D721Med (cell line): ENCODE measurements at regions not wholly inside any gene's neighbourhood (a gene's known extent, or its start where the extent isn't known, plus 50 kb on each side); places are given as distances from the start of the nearest gene placed in this dataset.

Source experiments
- DNase-seq: peaks from one replicate; pipeline ENCODE4 v3.0.0; 2011; ENCODE audit warnings: low spot score; ENCODE audit not compliant: insufficient read length
- FAIRE-seq: peaks from 2 replicates; lab custom pipeline; 2011; peaks lifted over from hg19 to GRCh38; lab: Jason Lieb, UNC
- TF ChIP-seq, protein P1 (sequence below): IDR thresholded peaks from 2 replicates; pipeline ENCODE4 v1.5.1; 2012; ENCODE audit warnings: mild to moderate bottlenecking, control low read depth; ENCODE audit not compliant: insufficient read depth; ENCODE audit errors: missing control alignments

DNA sequence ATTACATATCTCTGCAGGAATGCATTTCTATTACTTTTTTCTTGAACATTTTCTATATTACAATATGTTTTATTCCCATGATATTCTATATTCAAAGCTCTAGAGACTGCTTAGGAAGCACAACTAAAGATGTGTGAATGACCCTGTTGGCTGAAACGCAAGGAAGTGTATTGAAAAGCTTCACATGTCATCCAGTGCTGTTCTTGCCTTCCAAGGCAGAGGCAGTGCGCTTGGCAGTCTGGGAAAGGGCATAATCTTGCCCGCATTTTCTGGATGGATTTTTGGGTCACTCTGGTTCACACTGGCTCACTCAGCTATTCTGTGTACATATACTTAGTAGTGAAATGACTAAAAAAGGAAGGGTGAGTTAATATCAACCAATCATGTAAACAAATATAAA lies 262.4 kb downstream of the PTPRC start:
- DNase-seq (no peak), FAIRE-seq (no peak)
- TF ChIP-seq, protein P1, sequence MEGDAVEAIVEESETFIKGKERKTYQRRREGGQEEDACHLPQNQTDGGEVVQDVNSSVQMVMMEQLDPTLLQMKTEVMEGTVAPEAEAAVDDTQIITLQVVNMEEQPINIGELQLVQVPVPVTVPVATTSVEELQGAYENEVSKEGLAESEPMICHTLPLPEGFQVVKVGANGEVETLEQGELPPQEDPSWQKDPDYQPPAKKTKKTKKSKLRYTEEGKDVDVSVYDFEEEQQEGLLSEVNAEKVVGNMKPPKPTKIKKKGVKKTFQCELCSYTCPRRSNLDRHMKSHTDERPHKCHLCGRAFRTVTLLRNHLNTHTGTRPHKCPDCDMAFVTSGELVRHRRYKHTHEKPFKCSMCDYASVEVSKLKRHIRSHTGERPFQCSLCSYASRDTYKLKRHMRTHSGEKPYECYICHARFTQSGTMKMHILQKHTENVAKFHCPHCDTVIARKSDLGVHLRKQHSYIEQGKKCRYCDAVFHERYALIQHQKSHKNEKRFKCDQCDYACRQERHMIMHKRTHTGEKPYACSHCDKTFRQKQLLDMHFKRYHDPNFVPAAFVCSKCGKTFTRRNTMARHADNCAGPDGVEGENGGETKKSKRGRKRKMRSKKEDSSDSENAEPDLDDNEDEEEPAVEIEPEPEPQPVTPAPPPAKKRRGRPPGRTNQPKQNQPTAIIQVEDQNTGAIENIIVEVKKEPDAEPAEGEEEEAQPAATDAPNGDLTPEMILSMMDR: no peak

DNA sequence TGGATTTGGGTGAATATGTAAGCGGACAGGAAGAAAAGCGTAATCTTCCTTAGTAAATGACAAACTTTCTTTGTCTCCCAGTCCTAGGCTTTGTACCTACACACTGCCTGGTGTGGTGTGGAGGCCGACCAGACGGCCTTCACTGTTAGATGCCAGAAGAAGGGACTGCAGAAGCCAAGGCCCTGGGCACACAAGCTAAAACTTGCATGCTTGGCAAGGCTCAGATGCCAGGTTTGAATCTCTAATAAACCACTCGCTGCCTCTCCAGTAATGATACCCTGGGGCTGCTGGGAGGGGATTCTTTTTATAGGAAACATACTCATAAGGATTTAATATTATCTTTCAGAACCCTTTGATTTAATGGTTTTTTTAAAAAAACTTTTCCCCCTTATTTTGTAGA lies 263.8 kb downstream of the PTPRC start:
- FAIRE-seq: no peak
- DNase-seq: no peak
- TF ChIP-seq, protein P1: no peak

DNA sequence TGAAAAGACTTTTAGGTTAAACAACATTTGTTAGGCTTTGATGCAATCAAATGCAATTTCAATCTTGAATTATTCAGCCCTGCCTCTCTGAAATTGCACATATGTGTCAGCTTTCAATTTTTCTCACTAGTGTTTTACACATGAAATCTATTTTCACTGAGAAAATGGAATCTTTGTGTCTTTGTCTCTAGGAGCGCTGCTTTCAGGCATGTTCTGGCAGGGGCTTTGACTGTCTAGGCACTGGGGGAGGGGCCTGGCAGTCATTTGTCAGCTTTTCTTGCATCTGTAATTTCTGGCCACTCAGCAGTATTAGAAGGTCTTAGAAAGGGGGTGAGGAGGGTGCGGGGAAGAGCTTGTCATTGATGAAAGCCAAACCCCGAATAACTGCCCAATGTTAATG lies 264.4 kb downstream of the PTPRC start:
- FAIRE-seq (no peak), DNase-seq (no peak)
- TF ChIP-seq, protein P1: no peak

DNA sequence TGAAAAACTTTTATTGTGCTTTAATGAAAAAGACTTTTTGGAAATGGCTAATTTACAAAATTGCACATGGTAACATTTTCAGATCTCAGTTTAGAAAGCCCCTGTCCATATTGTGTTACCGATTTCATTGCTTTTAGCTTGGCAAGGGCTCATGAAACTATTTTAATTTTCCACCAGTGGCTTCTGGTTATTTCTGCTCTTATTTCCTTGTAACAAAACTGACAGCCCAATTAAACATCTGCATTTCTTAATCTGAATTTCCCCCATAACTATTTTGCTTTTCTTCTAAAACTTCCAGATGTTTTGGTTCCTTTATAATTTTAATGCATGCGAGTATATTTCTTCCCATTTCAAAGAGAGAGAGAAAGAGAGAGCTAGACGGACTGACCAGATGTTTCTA lies 264.8 kb downstream of the PTPRC start:
- no peak for DNase-seq
- no peak for FAIRE-seq
- TF ChIP-seq, protein P1: no peak

DNA sequence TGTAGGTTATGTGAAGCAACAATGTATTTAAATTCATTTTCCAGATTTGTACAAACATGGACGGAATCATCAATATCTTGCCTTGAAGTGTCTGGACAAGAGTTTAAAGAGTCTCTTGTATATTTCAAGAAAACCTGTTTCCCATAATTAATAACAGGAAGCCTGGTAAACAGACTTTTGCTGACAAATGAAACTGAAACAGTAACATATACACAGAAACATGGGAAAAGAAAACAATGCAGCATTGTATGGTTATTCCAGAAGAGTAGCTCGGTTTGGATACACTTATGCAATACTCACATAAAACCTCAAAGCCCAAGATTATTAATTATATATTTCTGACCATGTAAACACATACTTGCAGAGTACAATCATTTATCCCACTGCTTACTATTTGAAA lies 265.5 kb downstream of the PTPRC start:
- DNase-seq (no peak), FAIRE-seq (no peak)
- TF ChIP-seq, protein P1: no peak

DNA sequence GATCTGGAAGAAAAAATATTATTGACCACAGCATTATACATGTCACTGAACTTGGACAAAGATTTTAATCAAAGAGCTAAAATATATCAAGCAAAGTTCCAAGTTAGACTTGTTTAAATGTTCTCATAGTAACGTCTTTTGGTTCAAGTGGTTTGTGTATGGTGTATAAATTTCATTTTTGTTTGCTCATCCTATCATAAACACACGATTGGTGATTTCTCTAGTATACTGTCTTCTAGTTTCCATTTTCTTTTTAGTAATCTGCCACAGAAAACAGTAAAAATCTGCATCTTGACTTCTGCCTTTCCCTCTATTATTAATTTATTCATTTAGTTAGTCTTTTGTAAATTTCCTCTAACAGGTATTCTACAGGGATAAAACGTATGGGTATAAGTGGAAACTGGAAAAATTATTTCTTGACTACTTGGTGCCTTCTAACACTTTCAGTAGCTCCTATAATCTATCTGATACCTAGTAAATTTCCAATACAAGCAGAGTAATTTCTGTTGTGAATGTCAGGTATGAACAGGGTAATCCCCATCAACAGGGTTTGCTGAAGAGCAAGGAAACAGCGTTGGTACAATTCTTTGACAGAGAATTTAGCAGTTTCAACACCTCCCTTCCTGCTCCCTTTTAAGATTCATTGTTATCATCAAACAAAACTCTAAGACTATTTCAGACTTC lies 268.0 kb downstream of the PTPRC start:
- FAIRE-seq: no peak
- TF ChIP-seq, protein P1: no peak
- DNase-seq: no peak

DNA sequence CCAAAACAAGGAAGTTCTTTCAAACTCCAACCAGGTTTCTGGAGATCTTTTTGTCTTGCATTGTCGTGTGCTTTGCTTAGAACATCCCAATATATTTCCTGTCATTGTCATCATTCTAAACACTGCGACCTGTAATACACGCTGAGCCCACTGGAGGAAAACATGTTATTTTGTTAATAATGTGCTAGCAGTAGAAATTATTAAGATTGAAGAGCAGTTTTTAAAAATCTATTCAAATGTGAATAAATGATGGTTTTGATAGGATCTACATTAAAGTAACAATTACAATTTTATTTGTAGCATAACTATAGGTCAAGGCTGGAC lies 268.5 kb downstream of the PTPRC start:
- FAIRE-seq: peak; percentile 97
- TF ChIP-seq, protein P1: no peak
- DNase-seq: no peak
